OCI-LY7 (cell line): ENCODE measurements at regions not wholly inside any gene's neighbourhood (a gene's known extent, or its start where the extent isn't known, plus 50 kb on each side); places are given as distances from the start of the nearest gene placed in this dataset.
"Not testable (repeated sequence)": the region's sequence is repeated elsewhere in the genome, so short reads cannot be mapped to it uniquely, and the experiment has no call there.

Experiments used
- BruUV-seq: library from RNA; stranded (reverse); fragments of 400-500 nt; replicated peaks from 2 replicates; lab custom pipeline; 2021; lab: Mats Ljungman, UMichigan
- CTCF ChIA-PET: fragments of 300-600 bp; sonication (Branson Sonifier 250); formaldehyde crosslinking; loops from one replicate; lab custom pipeline; 2022; ENCODE audit warnings: antibody characterized with exemption; ENCODE audit not compliant: unreplicated experiment; lab: Charles Lee
- POLR2A ChIA-PET: fragments of 300-600 bp; sonication (Branson Sonifier 250); formaldehyde crosslinking; loops from one replicate; lab custom pipeline; 2022; ENCODE audit warnings: antibody characterized with exemption; lab: Charles Lee
- DNase-seq: peaks from one replicate; pipeline ENCODE4 v3.0.0-alpha.2; 2015; ENCODE audit warnings: low spot score
- H2AFZ ChIP-seq: fragments of 200-600 bp; sonication (generic), shearing (Covaris generic); 2 replicates; pipeline ENCODE4 v1.6.1; 2014; ENCODE audit warnings: mild to moderate bottlenecking, antibody characterized with exemption, low read length, moderate library complexity
- H3K27ac ChIP-seq: fragments of 200-600 bp; sonication (generic); 2 replicates; pipeline ENCODE4 v1.5.1; 2014; ENCODE audit warnings: mixed run types, low read depth, mild to moderate bottlenecking, moderate library complexity, low read length, inconsistent platforms; ENCODE audit not compliant: poor library complexity, severe bottlenecking
- H3K36me3 ChIP-seq: fragments of 200-600 bp; sonication (generic); 2 replicates; pipeline ENCODE4 v1.6.1; 2014; ENCODE audit warnings: mild to moderate bottlenecking, antibody characterized with exemption, low read length, moderate library complexity, mixed read lengths; ENCODE audit not compliant: insufficient read depth
- H3K4me1 ChIP-seq: fragments of 200-600 bp; sonication (generic); 2 replicates; pipeline ENCODE4 v1.5.1; 2014; ENCODE audit warnings: mild to moderate bottlenecking, low read length; ENCODE audit not compliant: insufficient read depth, poor library complexity, severe bottlenecking
- H3K4me2 ChIP-seq: fragments of 200-600 bp; sonication (generic); 2 replicates; pipeline ENCODE4 v1.6.1; 2014; ENCODE audit warnings: mild to moderate bottlenecking, low read length
- H3K4me3 ChIP-seq: fragments of 200-600 bp; sonication (generic); 2 replicates; pipeline ENCODE4 v1.5.1; 2014; ENCODE audit warnings: mild to moderate bottlenecking, low read depth, low read length; ENCODE audit not compliant: poor library complexity, severe bottlenecking
- H3K79me2 ChIP-seq: fragments of 200-600 bp; sonication (generic); 2 replicates; pipeline ENCODE4 v1.6.1; 2016; ENCODE audit warnings: low read depth, mild to moderate bottlenecking, low read length, moderate library complexity, mixed read lengths; ENCODE audit not compliant: insufficient read depth
- H3K9me2 ChIP-seq: fragments of 200-600 bp; sonication (generic); 2 replicates; pipeline ENCODE4 v1.6.1; 2016; ENCODE audit warnings: mild to moderate bottlenecking, low read length, mixed read lengths; ENCODE audit not compliant: insufficient read depth
- H3K9me3 ChIP-seq: fragments of 200-600 bp; sonication (generic); 2 replicates; pipeline ENCODE4 v1.6.1; 2014; ENCODE audit warnings: mild to moderate bottlenecking, mixed run types, low read length, mixed read lengths
- H4K20me1 ChIP-seq: fragments of 200-600 bp; sonication (generic); 2 replicates; pipeline ENCODE4 v1.6.1; 2014; ENCODE audit warnings: mild to moderate bottlenecking, antibody characterized with exemption, low read length, moderate library complexity, mixed read lengths; ENCODE audit not compliant: insufficient read depth
- EZH2phosphoT487 ChIP-seq: fragments of 200-600 bp; sonication (generic); IDR thresholded peaks from 2 replicates; pipeline ENCODE4 v1.6.1; 2018; ENCODE audit warnings: low read depth, borderline replicate concordance, mild to moderate bottlenecking, mixed run types, antibody characterized with exemption, low read length, moderate library complexity, mixed read lengths
- intact Hi-C: fragments of 100-400 bp; cut with micrococcal nuclease; formaldehyde crosslinking; loops from one replicate; pipeline ENCODE4 v1.10.0; 2022; ENCODE audit not compliant: unreplicated experiment
- TF ChIP-seq, protein P1 (sequence below): fragments of 200-600 bp; sonication (generic); conservative IDR thresholded peaks from 2 replicates; pipeline ENCODE4 v1.5.1; 2014; ENCODE audit warnings: mild to moderate bottlenecking, antibody characterized with exemption, low read length, moderate library complexity, mixed read lengths

DNA sequence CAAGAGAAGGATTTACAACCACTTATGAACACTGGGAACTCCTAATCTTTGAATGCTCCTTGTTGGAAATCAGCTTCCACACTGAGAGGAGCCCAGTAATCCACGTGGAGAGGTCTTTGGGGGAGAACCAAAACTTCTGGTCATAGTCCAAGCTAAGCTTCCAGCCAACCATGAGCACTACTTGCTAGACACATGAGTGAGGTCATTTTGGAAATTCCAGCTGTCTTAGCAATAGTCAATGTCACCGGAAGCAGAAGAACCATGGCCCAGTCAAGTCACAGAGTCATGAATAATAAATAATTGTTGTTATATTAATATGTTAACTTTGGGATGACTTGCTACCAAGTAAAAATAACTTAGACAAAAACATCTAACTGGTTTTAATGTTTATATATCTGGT is 324.9 kb upstream of the SGCG start:
- Histone ChIP-seq H3K79me2 (no peaks in the 10 kb centered on the region), H3K36me3 (no peaks in the 10 kb centered on the region), H2AFZ (no peak overlapping the region), H3K4me1 (no peaks in the 10 kb centered on the region), H3K9me3 (no peaks in the 10 kb centered on the region), H3K27ac (no peak overlapping the region), H4K20me1 (no peaks in the 10 kb centered on the region), H3K4me3 (no peak overlapping the region), H3K9me2 (no peaks in the 10 kb centered on the region), H3K4me2 (no peak overlapping the region)
- no TSS peak for BruUV-seq
- no peak for DNase-seq
- intact Hi-C loops, result no loop called here
- ChIA-PET POLR2A (no interaction called here), CTCF (no interaction called here)
- TF ChIP-seq, protein P1, sequence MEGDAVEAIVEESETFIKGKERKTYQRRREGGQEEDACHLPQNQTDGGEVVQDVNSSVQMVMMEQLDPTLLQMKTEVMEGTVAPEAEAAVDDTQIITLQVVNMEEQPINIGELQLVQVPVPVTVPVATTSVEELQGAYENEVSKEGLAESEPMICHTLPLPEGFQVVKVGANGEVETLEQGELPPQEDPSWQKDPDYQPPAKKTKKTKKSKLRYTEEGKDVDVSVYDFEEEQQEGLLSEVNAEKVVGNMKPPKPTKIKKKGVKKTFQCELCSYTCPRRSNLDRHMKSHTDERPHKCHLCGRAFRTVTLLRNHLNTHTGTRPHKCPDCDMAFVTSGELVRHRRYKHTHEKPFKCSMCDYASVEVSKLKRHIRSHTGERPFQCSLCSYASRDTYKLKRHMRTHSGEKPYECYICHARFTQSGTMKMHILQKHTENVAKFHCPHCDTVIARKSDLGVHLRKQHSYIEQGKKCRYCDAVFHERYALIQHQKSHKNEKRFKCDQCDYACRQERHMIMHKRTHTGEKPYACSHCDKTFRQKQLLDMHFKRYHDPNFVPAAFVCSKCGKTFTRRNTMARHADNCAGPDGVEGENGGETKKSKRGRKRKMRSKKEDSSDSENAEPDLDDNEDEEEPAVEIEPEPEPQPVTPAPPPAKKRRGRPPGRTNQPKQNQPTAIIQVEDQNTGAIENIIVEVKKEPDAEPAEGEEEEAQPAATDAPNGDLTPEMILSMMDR, result no peak

DNA sequence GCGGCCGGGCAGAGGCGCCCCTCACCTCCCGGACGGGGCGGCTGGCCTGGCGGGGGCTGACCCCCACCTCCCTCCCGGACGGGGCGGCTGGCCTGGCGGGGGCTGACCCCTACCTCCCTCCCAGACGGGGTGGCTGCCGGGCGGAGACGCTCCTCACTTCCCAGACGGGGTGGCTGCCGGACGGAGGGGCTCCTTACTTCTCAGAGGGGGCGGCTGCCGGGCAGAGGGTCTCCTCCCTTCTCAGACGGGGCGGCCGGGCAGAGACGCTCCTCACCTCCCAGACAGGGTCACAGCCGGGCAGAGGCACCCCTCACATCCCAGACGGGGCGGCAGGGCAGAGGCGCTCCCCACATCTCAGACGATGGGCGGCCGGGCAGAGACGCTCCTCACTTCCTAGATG is 321.8 kb upstream of the SGCG start:
- H3K79me2 ChIP-seq, H3K9me2 ChIP-seq, H4K20me1 ChIP-seq, H3K4me3 ChIP-seq, DNase-seq, H2AFZ ChIP-seq, H3K4me2 ChIP-seq, intact Hi-C loops, H3K27ac ChIP-seq, H3K4me1 ChIP-seq, POLR2A ChIA-PET, H3K9me3 ChIP-seq, BruUV-seq, CTCF ChIA-PET, H3K36me3 ChIP-seq: not testable (repeated sequence)

DNA sequence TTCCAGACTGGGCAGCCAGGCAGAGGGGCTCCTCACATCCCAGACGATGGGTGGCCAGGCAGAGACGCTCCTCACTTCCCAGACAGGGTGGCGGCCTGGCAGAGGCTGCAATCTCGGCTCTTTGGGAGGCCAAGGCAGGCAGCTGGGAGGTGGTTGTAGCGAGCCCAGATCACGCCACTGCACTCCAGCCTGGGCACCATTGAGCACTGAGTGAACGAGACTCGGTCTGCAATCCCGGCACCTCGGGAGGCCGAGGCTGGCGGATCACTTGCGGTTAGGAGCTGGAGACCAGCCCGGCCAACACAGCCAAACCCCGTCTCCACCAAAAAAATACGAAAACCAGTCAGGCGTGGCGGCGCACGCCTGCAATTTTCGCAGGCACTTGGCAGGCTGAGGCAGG is 321.4 kb upstream of the SGCG start:
- POLR2A ChIA-PET, intact Hi-C loops, H3K9me2 ChIP-seq, H3K4me1 ChIP-seq, H3K27ac ChIP-seq, H4K20me1 ChIP-seq, H3K9me3 ChIP-seq, CTCF ChIA-PET, H2AFZ ChIP-seq, H3K79me2 ChIP-seq, H3K4me2 ChIP-seq, H3K4me3 ChIP-seq, BruUV-seq, H3K36me3 ChIP-seq, DNase-seq: not testable (repeated sequence)

DNA sequence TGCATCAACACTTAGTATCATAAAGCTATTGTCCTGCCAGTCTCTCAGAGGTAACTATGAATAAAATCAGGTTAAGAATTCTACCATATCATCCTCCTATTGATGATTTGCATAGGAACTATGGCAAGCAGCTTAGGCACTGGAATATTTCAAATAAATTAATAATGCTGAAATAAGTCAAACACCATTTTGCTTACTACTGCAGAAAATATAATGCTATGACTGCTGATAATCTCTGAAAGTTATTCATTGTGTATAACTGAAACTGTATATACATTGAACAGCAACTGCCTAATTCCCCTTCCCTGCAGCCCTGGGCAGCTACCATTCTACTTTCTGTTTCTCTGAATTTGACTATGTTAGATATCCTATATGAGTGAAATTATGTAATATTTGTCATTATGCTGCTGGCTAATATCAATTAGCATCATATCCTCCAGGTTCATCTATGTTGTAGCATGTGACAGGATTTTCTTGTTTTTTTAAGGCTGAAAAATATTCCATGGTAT is 318.8 kb upstream of the SGCG start:
- DNase-seq, result no peak
- POLR2A ChIA-PET, result interaction anchor here (0.7 kb wide), 1 partner anchor 53 kb away, joined by 3 read pairs; no protein-coding TSS in a partner anchor
- Histone ChIP-seq H3K79me2 (no peaks in the 10 kb centered on the region), H2AFZ (no peak overlapping the region), H3K4me3 (no peak overlapping the region), H4K20me1 (no peaks in the 10 kb centered on the region), H3K9me2 (no peaks in the 10 kb centered on the region), H3K9me3 (no peaks in the 10 kb centered on the region), H3K4me1 (peaks cover 3% of the 10 kb centered on the region), H3K27ac (no peak overlapping the region), H3K4me2 (no peak overlapping the region), H3K36me3 (no peaks in the 10 kb centered on the region)
- BruUV-seq, result no TSS peak
- TF ChIP-seq, protein P1, result no peak
- no peak for TF ChIP-seq EZH2phosphoT487
- intact Hi-C loops, result no loop called here
- CTCF ChIA-PET, result interaction anchor here (1.2 kb wide), 1 partner anchor 13 kb away, joined by 3 read pairs; no protein-coding TSS in a partner anchor
